SK-N-SH (cell line): ENCODE measurements at regions not wholly inside any gene's neighbourhood (a gene's known extent, or its start where the extent isn't known, plus 50 kb on each side); places are given as distances from the start of the nearest gene placed in this dataset.

ENCODE experiments used
- CHD2 ChIP-seq: fragments of 150-350 bp; IDR thresholded peaks from 2 replicates; pipeline ENCODE4 v1.6.1; 2018; ENCODE audit warnings: low read length; ENCODE audit not compliant: partially characterized antibody
- ELF1 ChIP-seq: IDR thresholded peaks from 2 replicates; pipeline ENCODE4 v1.4.0; 2012
- EP300 ChIP-seq, 2 experiments: IDR thresholded peaks; 2 replicates each; pipeline versions ENCODE4 v1.4.0 to v1.6.1; 2012; ENCODE audit warnings: borderline replicate concordance in 1 of 2, low read depth in 1 of 2, low read length in 1 of 2
- EZH2phosphoT487 ChIP-seq: fragments of 200-600 bp; sonication (generic); IDR thresholded peaks from 2 replicates; pipeline ENCODE4 v1.6.1; 2017; ENCODE audit warnings: low read depth, mixed run types, mild to moderate bottlenecking, antibody characterized with exemption, moderate library complexity, borderline replicate concordance
- FOXM1 ChIP-seq: IDR thresholded peaks from 2 replicates; pipeline ENCODE4 v1.4.0; 2012; ENCODE audit warnings: low read depth, mild to moderate bottlenecking
- JUND ChIP-seq: IDR thresholded peaks from 2 replicates; pipeline ENCODE4 v1.4.0; 2012
- NRF1 ChIP-seq: IDR thresholded peaks from 2 replicates; pipeline ENCODE4 v1.6.1; 2012; ENCODE audit warnings: low read depth, mild to moderate bottlenecking, low read length
- POLR2AphosphoS5 ChIP-seq: IDR thresholded peaks from 2 replicates; pipeline ENCODE4 v1.6.1; 2012; ENCODE audit warnings: low read depth, low read length
- RAD21 ChIP-seq: IDR thresholded peaks from 2 replicates; pipeline ENCODE4 v1.6.1; 2012; ENCODE audit warnings: mild to moderate bottlenecking, low read length
- RCOR1 ChIP-seq: fragments of 150-350 bp; IDR thresholded peaks from 2 replicates; pipeline ENCODE4 v1.6.1; 2017; ENCODE audit warnings: antibody characterized with exemption, low read length
- TAF1 ChIP-seq: IDR thresholded peaks from 2 replicates; pipeline ENCODE4 v1.6.1; 2012; ENCODE audit warnings: low read depth, mild to moderate bottlenecking, low read length, moderate library complexity, borderline replicate concordance
- USF1 ChIP-seq: IDR thresholded peaks from 2 replicates; pipeline ENCODE4 v1.4.0; 2012; ENCODE audit warnings: low read depth, borderline replicate concordance
- YY1 ChIP-seq: IDR thresholded peaks from 2 replicates; pipeline ENCODE4 v1.4.0; 2012; ENCODE audit warnings: low read depth, mild to moderate bottlenecking
- TF ChIP-seq, protein P1 (sequence below): fragments of 200-600 bp; sonication (generic); IDR thresholded peaks from 2 replicates; pipeline ENCODE4 v1.6.1; 2017; ENCODE audit warnings: antibody characterized with exemption, mild to moderate bottlenecking, moderate library complexity

GRCh38 chr2:122639176-122639575 is 883.7 kb downstream of the TSN start:
- TF ChIP-seq, protein P1, sequence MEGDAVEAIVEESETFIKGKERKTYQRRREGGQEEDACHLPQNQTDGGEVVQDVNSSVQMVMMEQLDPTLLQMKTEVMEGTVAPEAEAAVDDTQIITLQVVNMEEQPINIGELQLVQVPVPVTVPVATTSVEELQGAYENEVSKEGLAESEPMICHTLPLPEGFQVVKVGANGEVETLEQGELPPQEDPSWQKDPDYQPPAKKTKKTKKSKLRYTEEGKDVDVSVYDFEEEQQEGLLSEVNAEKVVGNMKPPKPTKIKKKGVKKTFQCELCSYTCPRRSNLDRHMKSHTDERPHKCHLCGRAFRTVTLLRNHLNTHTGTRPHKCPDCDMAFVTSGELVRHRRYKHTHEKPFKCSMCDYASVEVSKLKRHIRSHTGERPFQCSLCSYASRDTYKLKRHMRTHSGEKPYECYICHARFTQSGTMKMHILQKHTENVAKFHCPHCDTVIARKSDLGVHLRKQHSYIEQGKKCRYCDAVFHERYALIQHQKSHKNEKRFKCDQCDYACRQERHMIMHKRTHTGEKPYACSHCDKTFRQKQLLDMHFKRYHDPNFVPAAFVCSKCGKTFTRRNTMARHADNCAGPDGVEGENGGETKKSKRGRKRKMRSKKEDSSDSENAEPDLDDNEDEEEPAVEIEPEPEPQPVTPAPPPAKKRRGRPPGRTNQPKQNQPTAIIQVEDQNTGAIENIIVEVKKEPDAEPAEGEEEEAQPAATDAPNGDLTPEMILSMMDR: no peak
- TF ChIP-seq POLR2AphosphoS5: no peak
- TF ChIP-seq EP300 (IDR thresholded peaks at IDR 0.05; ENCODE audit: borderline replicate concordance in 1 of 2, low read depth in 1 of 2, low read length in 1 of 2): no peak
- no peak for TF ChIP-seq RAD21
- no peak for TF ChIP-seq CHD2
- no peak for TF ChIP-seq TAF1
- no peak for TF ChIP-seq JUND
- TF ChIP-seq USF1: no peak
- TF ChIP-seq ELF1: no peak
- no peak for TF ChIP-seq YY1
- TF ChIP-seq RCOR1: no peak
- TF ChIP-seq NRF1: no peak
- TF ChIP-seq EZH2phosphoT487: no peak
- TF ChIP-seq FOXM1: no peak
